ENCODE measurements at regions not wholly inside any gene's neighbourhood (a gene's known extent, or its start where the extent isn't known, plus 50 kb on each side); places are given as distances from the start of the nearest gene placed in this dataset.
"Not testable (repeated sequence)": the region's sequence is repeated elsewhere in the genome, so short reads cannot be mapped to it uniquely, and the experiment has no call there.

DNA sequence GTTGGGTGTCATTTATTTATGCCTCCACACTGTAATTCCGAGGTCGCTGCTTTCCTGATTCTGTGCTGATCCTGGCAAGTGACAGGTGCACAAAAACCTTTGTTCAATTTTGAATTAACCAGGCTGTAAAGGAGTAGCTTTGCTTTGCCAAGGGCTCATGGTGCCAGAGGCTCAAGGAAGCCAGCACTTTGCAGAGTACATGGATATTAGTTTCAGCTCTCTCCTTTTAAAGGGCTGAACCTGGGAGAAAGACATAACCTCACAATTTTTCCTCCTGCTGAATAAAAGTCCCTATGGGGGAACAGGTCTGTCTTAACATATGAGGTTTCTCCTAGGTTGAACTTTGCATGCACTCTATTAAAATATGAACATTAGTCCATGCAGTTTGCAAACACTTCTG is 227.6 kb upstream of the WSB1 start:
- DNase-seq = no peak

DNA sequence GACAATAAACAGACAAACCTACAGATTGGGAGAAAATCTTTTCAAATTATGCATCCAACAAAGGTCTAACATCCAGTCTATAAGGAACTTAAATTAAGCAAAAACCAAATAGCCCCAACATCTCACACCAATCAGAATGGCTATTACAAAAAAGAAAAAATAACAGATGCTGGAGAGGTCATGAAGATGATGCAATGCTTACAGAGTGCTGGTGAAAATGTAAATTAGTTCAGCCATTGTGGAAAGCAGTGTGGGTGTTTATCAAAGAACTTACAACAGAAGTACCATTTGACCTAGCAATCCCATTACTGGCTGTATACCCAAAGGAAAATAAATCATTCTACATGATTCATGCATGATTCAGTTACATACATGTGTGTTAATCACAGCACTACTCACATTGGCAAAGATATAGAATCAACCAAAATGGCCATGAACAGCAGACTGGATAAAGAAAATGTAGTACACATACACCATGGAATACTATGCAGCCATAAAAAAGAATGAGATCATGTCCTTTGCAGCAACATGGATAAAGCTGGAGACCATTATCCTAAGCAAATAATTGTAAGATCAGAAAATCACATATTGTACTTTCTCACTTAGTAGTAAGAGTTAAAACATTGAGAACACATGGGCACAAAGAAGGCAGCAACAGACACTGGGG is 223.9 kb upstream of the WSB1 start:
- no peak for DNase-seq

DNA sequence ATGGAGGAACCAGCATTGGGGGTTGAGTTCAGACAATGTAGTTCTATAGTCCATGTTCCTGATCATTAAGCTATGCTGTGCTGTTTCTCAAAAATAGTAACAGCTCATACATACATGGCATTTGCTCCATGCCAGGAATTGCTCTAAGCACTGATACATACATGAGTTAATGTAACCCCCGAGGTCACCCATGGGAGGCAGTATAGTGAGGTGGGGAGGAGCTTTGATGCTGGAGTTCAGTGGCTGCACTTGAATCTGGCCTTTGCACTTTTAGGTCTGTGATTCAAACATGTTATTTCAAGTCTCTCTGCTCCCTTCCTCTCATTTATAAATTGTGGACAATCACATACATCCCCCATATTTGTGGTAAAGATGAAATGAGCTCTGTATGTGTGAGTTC is 223.1 kb upstream of the WSB1 start:
- DNase-seq = no peak

DNA sequence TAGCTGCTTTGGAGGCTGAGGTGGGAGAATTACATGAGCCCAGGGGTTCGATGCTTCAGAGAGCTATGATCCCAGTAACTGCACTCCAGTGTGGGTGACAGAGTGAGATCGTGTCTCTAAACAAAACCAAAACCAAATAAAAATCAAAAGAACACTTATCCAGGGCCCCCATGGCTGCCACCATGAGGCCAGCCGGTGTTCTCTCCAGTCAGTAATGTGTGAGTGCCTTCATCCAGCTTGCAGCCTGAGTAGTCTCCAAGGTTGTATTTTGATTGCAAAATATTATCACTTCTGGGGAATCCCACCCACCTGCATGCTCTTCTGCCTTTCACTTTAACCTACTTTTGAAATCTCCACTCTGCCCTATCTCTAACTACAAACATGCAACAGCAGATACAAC is 221.0 kb upstream of the WSB1 start:
- no peak for DNase-seq

DNA sequence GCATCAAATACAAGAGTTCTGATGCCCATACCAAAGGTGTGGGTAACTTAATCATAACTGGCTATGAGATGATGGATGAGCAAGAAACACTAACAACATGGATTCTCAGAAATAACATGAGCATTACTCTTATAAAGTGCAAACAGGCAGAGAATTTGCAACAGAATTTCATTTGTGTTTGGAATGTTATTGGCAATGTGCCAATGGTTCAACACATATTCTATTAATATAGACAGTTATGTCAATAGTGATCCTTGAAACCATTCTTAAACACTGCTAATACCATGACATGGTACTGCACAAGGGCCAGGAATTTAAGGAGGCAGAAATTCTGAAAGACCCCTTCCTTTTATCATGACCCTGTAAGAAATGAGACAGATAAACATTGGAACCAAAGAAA is 217.1 kb upstream of the WSB1 start:
- no peak for DNase-seq

DNA sequence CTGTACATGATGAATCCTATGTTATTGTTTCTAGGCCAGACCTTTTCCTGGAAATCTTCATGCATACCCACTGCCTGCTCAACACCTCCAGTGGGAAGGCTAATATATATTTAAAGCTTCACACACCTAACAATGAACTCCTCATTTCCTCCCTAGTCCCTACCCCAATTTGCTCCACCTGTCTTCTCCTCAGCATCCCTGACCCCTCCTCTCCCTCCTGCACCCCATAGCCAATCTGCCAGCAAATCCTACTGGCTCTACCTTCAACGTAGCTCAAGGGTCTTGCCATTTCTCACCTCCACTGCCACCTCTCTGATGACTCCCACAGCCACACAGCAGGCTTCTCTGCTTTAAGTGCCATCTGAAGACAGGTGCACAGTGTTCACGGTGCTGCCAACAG is 215.6 kb upstream of the WSB1 start:
- no peak for DNase-seq

DNA sequence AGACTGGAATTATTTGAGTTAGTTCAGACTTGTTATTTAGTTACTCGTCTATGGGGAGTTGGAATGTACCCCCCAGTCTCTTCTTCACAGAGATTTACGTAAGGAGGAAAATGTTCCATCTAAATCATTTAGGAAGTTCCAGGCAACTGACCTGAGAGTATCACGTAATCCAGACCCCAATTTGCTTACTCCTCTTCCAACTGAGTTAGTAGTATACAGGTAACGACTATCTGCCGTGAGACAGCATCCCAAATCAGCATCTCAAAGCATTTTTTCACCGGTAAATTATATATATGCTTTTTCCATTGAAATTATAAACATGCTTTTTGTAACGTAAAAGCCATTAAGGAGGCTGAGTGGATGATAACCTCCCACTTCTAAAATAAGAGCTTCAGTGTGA is 214.3 kb upstream of the WSB1 start:
- DNase-seq = no peak

DNA sequence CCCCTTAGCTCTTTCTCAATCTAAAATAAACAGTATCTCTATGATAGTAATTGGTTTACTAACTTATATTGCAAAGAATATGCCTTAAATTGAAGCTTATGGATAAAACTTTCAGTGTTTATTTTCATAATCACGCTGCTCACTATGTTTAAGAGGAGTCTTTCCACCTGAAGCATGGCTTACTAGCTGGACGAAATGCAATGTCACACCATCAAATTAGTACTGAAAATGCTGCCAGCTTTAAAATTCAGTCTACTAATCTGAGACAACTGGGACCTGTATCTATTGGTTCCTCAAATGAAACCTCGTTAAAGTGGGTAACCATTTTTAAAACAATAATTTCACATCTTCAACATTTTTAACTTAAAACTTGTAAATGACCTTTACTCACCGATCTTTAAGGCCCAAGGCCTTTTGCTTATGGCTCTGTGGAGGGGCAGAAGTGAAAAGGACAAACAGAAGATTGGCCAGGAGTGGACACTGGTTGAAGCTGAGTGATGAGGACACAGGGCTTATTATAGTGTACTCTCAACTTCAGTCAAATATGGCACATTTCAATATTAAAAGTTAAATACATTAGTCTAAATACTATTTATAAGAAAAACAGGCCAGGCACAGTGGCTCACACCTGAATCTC is 212.8 kb upstream of the WSB1 start:
- DNase-seq = no peak

DNA sequence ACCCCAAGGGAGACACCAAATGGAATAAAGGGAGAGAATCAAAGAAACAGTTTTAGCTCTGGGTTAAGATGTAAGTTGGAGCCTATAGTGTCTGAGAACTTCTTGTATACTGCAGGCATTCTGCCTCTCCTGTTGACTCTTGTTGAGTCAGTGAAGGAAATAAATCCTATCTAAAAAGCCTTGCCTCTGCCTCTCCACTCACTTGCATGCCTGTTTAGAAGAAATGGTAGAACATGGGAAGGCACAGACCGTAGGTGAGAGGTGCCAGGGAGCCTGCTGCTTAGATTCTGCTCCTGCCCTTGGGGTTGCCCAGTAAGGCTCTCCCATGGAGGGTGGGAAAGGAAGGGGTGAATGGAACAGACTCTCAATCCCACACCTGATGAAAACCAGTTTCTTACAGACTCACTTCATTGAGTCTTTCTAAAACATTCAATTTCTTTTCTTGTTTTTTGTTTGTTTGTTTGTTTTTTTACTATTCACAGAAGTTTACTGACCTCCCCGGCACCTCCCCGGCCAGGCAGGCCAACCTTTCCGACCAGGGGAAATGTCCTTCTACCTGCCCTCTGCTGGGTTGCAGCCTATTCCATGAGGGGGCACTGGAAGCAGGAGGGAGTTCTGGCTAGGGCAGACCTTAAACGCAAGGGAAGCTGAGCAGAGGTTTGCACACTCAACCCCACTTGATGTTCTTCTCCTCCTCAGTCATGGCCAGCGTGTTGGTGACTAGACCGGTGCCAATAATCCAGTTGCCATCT is 211.7 kb upstream of the WSB1 start:
- DNase-seq = no peak

DNA sequence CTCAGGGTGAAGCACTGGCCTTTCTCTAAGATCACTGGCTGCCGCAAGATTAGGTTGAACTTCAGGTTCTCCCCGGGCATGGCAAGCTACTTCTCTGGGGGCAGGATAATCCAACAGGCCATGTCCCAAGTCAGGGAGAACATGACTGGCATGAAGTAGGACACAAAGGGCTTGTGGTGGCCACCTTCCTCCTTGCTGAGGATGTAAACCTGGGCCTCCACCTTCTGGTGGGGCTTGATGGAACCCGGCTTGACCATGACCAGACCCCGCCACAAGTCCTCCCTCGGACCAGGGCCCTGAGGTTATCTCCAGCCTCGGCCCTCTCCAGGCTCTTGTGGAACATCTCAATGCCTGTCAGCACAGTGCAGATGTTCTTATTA is 211.1 kb upstream of the WSB1 start:
- DNase-seq = no peak

DNA sequence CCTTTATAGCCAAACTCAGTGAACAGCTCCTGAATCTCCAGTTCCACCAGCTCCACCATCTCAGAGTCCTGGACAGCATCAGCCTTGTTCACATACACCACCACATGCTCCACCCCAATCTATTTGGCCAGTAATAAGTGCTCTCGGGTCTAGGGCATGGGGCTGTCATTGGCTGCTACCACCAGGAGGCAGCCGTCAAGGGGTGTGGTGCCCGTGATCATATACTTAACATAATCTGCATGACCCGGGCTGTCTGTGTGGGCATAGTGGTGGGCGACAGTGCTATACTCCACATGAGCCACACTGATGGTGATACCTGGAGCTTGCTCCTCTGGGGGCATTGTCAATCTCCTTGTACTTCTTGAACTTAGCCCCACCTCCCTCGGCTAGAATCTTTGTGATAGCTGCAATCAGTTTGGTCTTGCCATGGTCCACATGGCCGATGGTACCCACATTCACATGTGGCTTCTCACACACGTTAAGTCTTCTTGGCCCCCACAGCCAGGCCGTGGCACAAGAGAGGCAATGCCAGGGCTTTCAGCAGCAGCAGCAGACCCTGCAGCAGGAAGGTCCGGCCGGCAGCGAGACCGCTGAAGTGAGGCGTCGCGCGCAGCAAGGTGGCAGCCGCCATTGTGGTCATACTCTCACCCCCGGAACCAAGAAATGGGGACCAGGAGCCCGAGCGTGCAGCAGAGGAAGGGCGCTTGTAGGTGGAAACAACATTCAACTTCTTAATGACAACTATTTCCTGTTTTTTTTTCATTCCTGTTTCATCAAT is 210.3 kb upstream of the WSB1 start:
- DNase-seq = no peak

DNA sequence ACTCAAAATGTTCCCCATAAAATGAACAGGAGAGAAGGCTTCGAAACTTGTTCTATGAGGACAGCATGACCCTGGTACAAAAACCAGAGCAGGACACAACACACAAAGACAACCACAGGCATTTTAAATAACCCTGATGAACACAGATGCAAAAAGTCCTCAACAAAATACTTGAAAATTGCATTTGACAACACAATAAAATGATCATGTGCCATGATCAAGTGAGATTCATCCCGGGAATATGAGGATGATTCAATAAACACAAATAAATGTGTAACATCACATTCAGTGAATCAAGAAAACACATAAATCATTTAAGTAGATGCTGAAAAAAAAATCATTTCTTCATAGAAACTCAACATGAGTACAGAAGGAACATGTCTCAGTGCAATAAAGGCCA is 208.4 kb upstream of the WSB1 start:
- DNase-seq = no peak

DNA sequence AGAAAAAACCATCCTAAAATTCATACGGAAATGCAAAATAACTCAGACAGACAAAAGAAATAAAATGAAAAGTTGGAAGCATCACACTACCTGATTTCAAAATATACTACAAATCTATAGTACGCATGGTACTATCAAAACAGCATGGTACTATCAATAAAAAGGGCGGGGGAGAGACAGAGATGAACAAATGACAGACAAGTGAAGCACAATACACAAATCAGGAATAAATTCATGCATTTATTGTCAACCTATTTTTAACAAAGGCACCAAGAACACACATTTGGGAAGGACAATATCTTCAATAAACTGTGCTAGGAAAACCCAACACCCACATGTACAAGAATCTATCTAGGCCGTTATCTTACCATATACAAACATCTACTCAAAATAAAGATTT is 207.4 kb upstream of the WSB1 start:
- DNase-seq = no peak

DNA sequence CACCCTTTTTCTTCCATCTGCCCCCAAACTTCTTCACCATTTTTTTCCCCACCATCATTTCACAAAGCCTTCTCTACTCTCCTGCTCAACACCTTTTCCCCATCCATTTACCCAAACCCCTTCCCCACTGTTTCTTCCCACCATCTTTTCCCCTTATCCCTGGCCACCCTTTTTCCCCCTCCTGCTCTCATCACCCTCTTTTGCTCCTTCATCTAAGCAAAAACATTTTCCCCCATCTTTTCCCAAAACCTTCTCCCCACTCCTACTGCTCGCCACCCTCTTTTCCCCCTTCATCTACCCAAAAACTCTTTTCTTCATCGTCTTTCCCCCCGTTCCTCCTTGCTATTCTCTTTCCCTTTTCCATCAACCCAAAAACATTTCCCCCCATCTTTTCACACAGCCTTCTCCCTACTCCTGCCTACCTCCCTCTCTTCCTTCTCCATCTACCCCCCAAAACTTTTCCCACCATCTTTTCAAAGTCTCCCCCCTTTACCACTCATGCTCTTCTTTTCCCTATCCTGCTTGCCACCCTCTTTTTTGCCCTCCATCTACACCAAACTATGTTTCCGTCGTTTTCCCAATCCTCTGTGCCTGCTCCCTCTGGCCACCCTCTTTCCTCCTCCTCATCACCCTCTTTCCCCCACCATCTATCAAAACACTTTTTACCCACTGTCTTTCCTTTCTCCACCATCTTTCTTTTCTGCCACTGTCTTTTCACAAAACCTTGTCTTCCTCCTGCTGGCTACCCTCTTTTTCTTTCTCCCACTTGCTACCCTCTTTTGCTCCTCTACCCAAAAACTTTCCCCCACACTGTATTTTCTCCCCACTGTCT is 205.8 kb upstream of the WSB1 start:
- no peak for DNase-seq

DNA sequence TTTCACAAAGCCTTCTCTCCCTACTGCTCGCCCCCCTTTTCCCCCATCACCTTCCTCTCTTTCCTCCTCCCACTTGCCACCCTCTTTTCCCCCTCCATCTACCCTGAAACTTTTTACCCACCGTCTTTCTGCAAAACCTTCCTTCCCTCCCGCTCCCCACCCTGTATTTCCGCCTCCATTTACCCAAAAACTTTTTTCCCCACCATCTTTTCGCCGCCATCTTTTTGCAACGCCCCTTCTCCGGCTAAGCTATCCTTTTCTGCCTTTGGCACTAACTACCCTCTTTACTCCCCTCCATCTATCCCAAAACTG is 205.2 kb upstream of the WSB1 start:
- no peak for DNase-seq

DNA sequence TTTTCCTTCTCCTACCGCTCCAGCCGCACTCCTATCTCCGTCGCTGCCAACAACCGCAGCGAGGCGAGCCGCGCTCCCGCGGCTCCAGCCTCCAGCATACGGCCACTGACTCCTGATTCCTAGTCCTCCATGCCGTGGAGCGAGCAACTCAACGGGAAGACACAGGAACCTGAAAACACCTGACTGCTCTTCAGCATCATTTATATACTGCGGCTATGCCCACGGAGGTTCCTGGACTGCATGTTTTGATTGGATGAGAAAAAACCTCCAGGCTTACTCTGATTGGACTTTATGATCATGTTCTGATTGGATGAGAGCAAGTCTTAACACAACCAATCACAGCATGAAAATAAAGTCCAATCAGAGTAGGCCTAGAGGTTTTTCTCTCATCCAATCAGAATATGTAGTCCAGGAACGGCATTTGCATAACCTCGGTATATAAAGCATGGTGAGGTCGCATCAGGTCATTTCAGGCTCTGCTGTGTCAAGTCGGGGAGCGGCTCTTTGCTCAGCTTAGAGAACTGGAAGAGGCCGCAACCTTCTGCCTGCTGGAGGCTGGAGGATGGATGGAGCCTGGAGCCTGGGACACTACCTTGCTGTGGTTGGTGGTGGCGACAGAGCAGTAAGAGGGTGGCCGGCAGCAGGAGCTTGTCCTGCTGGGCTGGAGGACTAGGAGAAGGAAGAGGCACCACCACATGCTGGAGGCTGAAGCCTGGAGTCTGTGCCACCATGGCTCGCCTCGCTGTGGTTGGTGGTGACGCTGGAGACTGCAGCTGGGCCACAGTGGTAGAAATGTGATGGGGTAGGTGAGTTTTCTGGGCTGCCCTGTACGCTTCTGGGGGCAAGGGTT is 204.6 kb upstream of the WSB1 start:
- DNase-seq = not testable (repeated sequence)

DNA sequence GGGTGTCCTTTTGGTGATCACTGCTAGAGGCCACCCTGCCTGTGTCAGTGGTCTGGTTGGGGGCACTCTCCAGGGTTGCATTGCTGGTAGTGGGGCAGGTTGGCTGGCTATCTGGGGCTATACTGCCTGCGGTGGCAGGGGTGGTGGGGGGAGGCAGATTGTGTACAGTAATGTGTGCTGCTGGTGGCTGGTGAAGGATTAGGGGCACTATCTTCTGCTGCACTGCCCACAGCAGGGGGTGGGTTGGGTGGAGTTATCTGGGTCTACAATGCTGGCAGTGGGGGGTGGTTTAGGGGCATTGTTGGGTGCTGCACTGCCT is 204.0 kb upstream of the WSB1 start:
- DNase-seq = no peak

DNA sequence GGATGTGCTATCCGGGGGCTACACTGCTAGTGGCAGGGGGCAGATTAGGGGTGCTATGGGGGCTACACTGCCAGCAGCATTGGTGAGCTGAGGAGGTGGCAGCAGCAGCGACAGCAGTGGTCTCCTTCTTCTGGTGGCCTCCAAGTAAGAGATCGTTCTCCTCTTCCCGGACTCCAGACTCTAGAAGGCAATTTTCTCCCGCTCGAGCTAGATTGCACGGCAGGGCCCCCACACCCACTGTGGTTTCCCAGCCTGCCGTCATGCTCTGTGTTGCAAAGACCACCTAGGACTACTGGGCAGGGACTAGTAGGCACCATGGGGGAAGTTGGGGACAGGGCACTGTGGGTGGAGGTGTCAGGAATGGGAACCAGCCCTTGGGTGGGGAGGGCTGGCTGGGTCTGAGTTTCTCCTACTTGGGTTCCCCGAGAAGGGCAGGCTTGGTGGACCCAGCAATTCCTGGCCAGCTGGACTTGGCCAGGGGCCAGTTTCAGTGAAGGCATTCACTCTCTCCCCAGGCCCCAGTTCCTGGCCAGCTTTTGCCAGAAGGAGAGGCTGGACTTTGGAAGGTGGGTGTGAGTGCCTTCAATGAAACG is 203.4 kb upstream of the WSB1 start:
- DNase-seq = not testable (repeated sequence)

DNA sequence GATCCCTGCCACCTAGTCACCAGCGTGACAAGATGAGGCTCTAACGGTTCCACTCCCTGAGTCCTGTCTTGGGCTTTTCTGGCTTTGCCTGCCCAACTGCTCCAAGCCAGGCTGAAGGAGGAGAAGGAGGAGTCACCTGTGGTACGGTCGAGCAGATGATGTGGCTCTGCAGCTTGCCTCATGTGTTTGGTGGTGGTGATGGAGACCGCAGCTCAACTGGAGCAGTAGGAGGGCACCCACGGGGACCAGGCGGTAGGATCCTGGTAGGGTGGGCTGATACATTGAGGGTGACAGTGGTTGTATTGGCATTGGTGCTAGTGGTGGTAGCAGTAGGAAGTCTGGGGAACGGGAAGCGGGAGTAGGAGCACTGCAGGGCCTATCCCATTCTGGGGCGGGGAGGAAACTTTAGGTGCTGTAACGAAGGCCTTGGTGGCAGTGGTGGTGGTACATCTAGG is 202.8 kb upstream of the WSB1 start:
- no peak for DNase-seq

DNA sequence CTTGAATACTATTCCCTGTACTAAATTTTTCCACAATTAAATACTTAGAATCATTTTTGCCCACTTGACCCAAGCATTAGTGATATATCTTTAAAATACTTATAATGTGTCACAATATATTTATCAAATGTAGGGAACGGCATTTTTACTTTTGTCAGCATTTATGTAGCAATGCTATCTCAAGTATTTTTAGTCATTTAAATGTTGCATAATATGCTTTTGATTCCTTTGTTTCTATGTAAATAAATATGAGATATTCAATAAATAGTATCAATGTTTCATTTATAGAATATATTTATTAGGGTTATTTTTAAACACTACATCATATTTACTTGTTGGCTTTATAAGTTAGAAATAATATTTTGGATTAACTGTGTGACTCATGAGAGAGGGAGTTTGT is 199.7 kb upstream of the WSB1 start:
- not testable (repeated sequence) for DNase-seq

DNA sequence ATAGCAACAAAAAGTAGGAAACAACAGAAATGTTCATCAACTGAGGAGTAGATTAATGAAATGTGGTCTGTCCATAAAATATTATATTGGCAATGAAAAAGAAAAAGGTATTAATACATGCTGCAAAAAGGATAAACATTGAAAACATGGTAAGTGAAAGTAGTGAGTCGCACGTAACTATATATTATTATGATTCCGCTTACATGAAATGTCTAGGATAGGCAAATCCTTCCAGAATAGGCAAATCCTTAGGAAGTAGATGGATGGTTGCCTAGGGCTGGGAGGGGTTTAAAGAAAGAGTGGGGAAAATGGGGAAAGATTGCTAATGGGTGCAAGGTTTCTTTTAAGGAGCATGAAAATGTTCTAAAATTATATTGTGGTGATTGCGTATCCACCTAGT is 198.1 kb upstream of the WSB1 start:
- not testable (repeated sequence) for DNase-seq

DNA sequence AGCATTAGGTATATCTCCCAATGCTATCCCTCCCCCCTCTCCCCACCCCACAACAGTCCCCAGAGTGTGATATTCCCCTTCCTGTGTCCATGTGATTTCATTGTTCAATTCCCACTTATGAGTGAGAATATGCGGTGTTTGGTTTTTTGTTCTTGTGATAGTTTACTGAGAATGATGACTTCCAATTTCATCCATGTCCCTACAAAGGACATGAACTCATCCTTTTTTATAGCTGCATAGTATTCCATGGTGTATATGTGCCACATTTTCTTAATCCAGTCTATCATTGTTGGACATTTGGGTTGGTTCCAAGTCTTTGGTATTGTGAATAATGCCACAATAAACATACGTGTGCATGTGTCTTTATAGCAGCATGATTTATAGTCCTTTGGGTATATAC is 194.6 kb upstream of the WSB1 start:
- DNase-seq = not testable (repeated sequence)

Measured in hematopoietic multipotent progenitor cell treated with erythropoietin and hydrocortisone succinate and interleukin-3 and kit ligand, for 6 days (in vitro differentiated cells).